HepG2 (cell line): ENCODE measurements at regions not wholly inside any gene's neighbourhood (a gene's known extent, or its start where the extent isn't known, plus 50 kb on each side); places are given as distances from the start of the nearest gene placed in this dataset.

Experiments
- ATAC-seq: fragments of 200-7000 bp; cut with Tn5 transposase; 3 replicates; pipeline ENCODE4 v1.9.1; 2020; ENCODE audit warnings: mild to moderate bottlenecking, moderate library complexity
- BruUV-seq: library from RNA; stranded (reverse); fragments of 400-500 nt; replicated peaks from 2 replicates; lab custom pipeline; 2021; lab: Mats Ljungman, UMichigan
- CTCF ChIA-PET: fragments of 300-600 bp; formaldehyde crosslinking; extraction: SDS; loops from one replicate; lab custom pipeline; 2021; ENCODE audit warnings: low total read pairs, inconsistent platforms, low intra/inter-chr PET ratio; lab: Yijun Ruan, JAX
- POLR2A ChIA-PET: fragments of 350-600 bp; sonication (Branson Sonifier 250); formaldehyde crosslinking; loops from one replicate; lab custom pipeline; 2020; ENCODE audit warnings: antibody characterized with exemption, inconsistent platforms; lab: Yijun Ruan, JAX
- DNase-seq: peaks from one replicate; pipeline ENCODE4 v3.0.0-alpha.2; 2015; ENCODE audit warnings: low spot score
- FAIRE-seq: peaks from 3 replicates; lab custom pipeline; 2011; peaks lifted over from hg19 to GRCh38; lab: Jason Lieb, UNC
- H2AFZ ChIP-seq: one replicate; pipeline ENCODE4 v1.6.1; 2011; ENCODE audit warnings: low read length, inconsistent platforms
- H3K27ac ChIP-seq: fragments of 300-600 bp; 3 replicates; pipeline ENCODE4 v1.8.0; 2011; ENCODE audit warnings: mixed run types, mild to moderate bottlenecking, mixed read lengths, low read length, inconsistent platforms; ENCODE audit not compliant: insufficient read depth; ENCODE audit errors: extremely low read length
- H3K27me3 ChIP-seq, 2 experiments: fragments of 200-600 bp in 1 of 2; 2 replicates in 1 of 2; 3 replicates in 1 of 2; pipeline versions ENCODE4 v1.6.0 to v1.8.0; 2011; ENCODE audit warnings: low read length in 2 of 2, mild to moderate bottlenecking in 2 of 2, moderate library complexity in 2 of 2, inconsistent platforms in 1 of 2; ENCODE audit not compliant: insufficient read depth in 2 of 2, control insufficient read depth in 1 of 2
- H3K36me3 ChIP-seq, 2 experiments: fragments of 200-600 bp in 1 of 2; replicated peaks in 1 of 2; 2 replicates in 1 of 2; 3 replicates in 1 of 2; pipeline versions ENCODE4 v1.5.1 to v1.8.0; 2011; ENCODE audit warnings: low read length in 2 of 2, inconsistent platforms in 1 of 2; ENCODE audit not compliant: insufficient read depth in 2 of 2, control insufficient read depth in 1 of 2
- H3K4me1 ChIP-seq: 2 replicates; pipeline ENCODE4 v1.5.1; 2012; ENCODE audit warnings: low read length, inconsistent platforms; ENCODE audit not compliant: insufficient read depth
- H3K4me2 ChIP-seq: 2 replicates; pipeline ENCODE4 v1.6.0; 2011; ENCODE audit warnings: low read depth, low read length, inconsistent platforms
- H3K4me3 ChIP-seq, 3 experiments: fragments of 200-600 bp in 1 of 3; sonication (generic), shearing (Covaris generic) in 1 of 3; replicated peaks in 1 of 3; 2 replicates each; pipeline ENCODE4 v1.5.1; 2011 to 2016; ENCODE audit warnings: low read length in 3 of 3, inconsistent platforms in 2 of 3, low read depth in 2 of 3, mild to moderate bottlenecking in 2 of 3, control low read depth in 1 of 3, mixed read lengths in 1 of 3; ENCODE audit not compliant: insufficient read depth in 1 of 3
- H3K79me2 ChIP-seq: one replicate; pipeline ENCODE4 v1.6.1; 2011; ENCODE audit warnings: low read length, inconsistent platforms; ENCODE audit not compliant: insufficient read depth
- H3K9ac ChIP-seq: 2 replicates; pipeline ENCODE4 v1.6.0; 2011; ENCODE audit warnings: mild to moderate bottlenecking, low read depth, low read length, inconsistent platforms; ENCODE audit not compliant: insufficient read depth
- H3K9me3 ChIP-seq: 2 replicates; pipeline ENCODE4 v1.5.1; 2012; ENCODE audit warnings: mild to moderate bottlenecking, low read length
- H4K20me1 ChIP-seq: 2 replicates; pipeline ENCODE4 v1.6.0; 2011; ENCODE audit warnings: inconsistent platforms, mild to moderate bottlenecking, low read length, moderate library complexity; ENCODE audit not compliant: insufficient read depth
- ARHGAP35 ChIP-seq: sonication (generic); formaldehyde crosslinking; IDR thresholded peaks from 2 replicates; pipeline ENCODE4 v1.9.0; 2022; ENCODE audit warnings: mild to moderate bottlenecking, inconsistent platforms, moderate library complexity, missing genetic modification reagents, borderline replicate concordance
- ARNTL ChIP-seq: sonication (generic); formaldehyde crosslinking; IDR thresholded peaks from 2 replicates; pipeline ENCODE4 v1.4.0; 2020; ENCODE audit warnings: mild to moderate bottlenecking, missing genetic modification reagents
- CSRNP1 ChIP-seq: sonication (generic); formaldehyde crosslinking; IDR thresholded peaks from 2 replicates; pipeline ENCODE4 v1.8.1; 2023; ENCODE audit warnings: mild to moderate bottlenecking, missing genetic modification reagents
- GLI4 ChIP-seq: sonication (generic); formaldehyde crosslinking; IDR thresholded peaks from 2 replicates; pipeline ENCODE4 v1.5.1; 2020; ENCODE audit warnings: missing genetic modification reagents, mild to moderate bottlenecking, moderate library complexity, borderline replicate concordance
- HDAC6 ChIP-seq: fragments of 200-600 bp; sonication (generic); IDR thresholded peaks from 2 replicates; pipeline ENCODE4 v1.7.0; 2017; ENCODE audit warnings: mild to moderate bottlenecking, antibody characterized with exemption, low read length, low read depth
- KLF9 ChIP-seq: IDR thresholded peaks from 2 replicates; pipeline ENCODE4 v1.6.1; 2016; ENCODE audit warnings: low read depth
- NPAS2 ChIP-seq: sonication (generic); formaldehyde crosslinking; IDR thresholded peaks from 2 replicates; pipeline ENCODE4 v1.8.0; 2022; ENCODE audit warnings: mild to moderate bottlenecking, missing genetic modification reagents, borderline replicate concordance
- SIX4 ChIP-seq: sonication (generic); formaldehyde crosslinking; IDR thresholded peaks from 2 replicates; pipeline ENCODE4 v1.4.0; 2020; ENCODE audit warnings: missing genetic modification reagents
- ZBTB38 ChIP-seq: sonication (generic); formaldehyde crosslinking; IDR thresholded peaks from 2 replicates; pipeline ENCODE4 v1.5.1; 2020; ENCODE audit warnings: mild to moderate bottlenecking, missing genetic modification reagents
- ZKSCAN1 ChIP-seq: fragments of 150-350 bp; IDR thresholded peaks from 2 replicates; pipeline ENCODE4 v1.6.1; 2014; ENCODE audit warnings: low read length
- ZNF737 ChIP-seq: sonication (generic); formaldehyde crosslinking; IDR thresholded peaks from 2 replicates; pipeline ENCODE4 v1.5.0; 2020; ENCODE audit warnings: missing genetic modification reagents, mild to moderate bottlenecking, borderline replicate concordance
- WGBS: methylation state at CpG from one replicate; pipeline ENCODE4 v1.1.6; 2017; ENCODE audit warnings: low lambda C conversion rate; 5-methylcytosine and 5-hydroxymethylcytosine counted together
- in situ Hi-C: cut with HindIII; loops from 2 replicates; pipeline ENCODE4 v1.10.0; 2017; ENCODE audit warnings: low pct_unique_long_range_greater_than_20kb; ENCODE audit not compliant: extremely low pct_ligation_motif_present
- intact Hi-C: fragments of 100-400 bp; cut with micrococcal nuclease; formaldehyde crosslinking; loops from one replicate; pipeline ENCODE4 v1.10.0; 2022; ENCODE audit not compliant: unreplicated experiment
- TF ChIP-seq, protein P1 (sequence below): IDR thresholded peaks from 2 replicates; pipeline ENCODE4 v1.6.1; 2016; ENCODE audit warnings: low read depth, borderline replicate concordance
- TF ChIP-seq, protein P2 (sequence below): sonication (generic); formaldehyde crosslinking; IDR thresholded peaks from 2 replicates; pipeline ENCODE4 v1.8.0; 2022; ENCODE audit warnings: missing genetic modification reagents, low read depth, mild to moderate bottlenecking, borderline replicate concordance

GRCh38 chr12:115249671-115250278 is 565.8 kb upstream of the TBX3 start:
- Histone ChIP-seq H3K36me3 (no peaks in the 10 kb centered on the region), H3K4me3 (no peak overlapping the region), H3K9me3 (no peaks in the 10 kb centered on the region), H2AFZ (no peak overlapping the region), H3K27ac (no peak overlapping the region), H3K27me3 (peaks cover 0 to 13% of the 10 kb centered on the region in 2 experiments; a peak in 2 of 5 replicates), H4K20me1 (no peaks in the 10 kb centered on the region), H3K9ac (no peak overlapping the region), H3K79me2 (no peaks in the 10 kb centered on the region), H3K4me2 (no peak overlapping the region), H3K4me1 (no peaks in the 10 kb centered on the region)
- BruUV-seq = no TSS peak
- in situ Hi-C loops = no loop called here
- WGBS = 22% methylated on average over 3 of the region's 3 CpGs
- intact Hi-C loops = no loop called here
- no peak for ATAC-seq
- TF ChIP-seq, protein P1, sequence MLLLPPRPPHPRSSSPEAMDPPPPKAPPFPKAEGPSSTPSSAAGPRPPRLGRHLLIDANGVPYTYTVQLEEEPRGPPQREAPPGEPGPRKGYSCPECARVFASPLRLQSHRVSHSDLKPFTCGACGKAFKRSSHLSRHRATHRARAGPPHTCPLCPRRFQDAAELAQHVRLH (CRISPR knock-in tag) = no peak
- TF ChIP-seq NPAS2 (CRISPR knock-in tag) = no peak
- TF ChIP-seq, protein P2, sequence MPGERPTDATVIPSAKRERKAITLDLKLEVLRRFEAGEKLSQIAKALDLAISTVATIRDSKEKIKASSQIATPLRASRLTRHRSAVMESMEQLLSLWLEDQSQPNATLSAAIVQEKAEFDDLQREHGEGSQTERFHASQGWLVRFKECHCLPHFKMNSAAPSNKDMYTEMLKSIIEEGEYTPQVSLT = no peak
- no peak for TF ChIP-seq ZKSCAN1
- no peak for TF ChIP-seq ARNTL (CRISPR knock-in tag)
- no peak for TF ChIP-seq ZNF737 (CRISPR knock-in tag)
- TF ChIP-seq HDAC6 = no peak
- TF ChIP-seq ARHGAP35 = no peak
- TF ChIP-seq SIX4 (CRISPR knock-in tag) = no peak
- TF ChIP-seq KLF9 = no peak
- TF ChIP-seq GLI4 (CRISPR knock-in tag) = no peak
- no peak for TF ChIP-seq ZBTB38 (CRISPR knock-in tag)
- no peak for TF ChIP-seq CSRNP1 (CRISPR knock-in tag)
- ChIA-PET POLR2A (interaction anchor here (0.6 to 1.6 kb wide), 2 partner anchors 12 to 1202 kb away, joined by 3 read pairs; no protein-coding TSS in a partner anchor), CTCF (no interaction called here)
- DNase-seq = no peak
- FAIRE-seq = no peak
